ENCODE measurements at regions not wholly inside any gene's neighbourhood (a gene's known extent, or its start where the extent isn't known, plus 50 kb on each side); places are given as distances from the start of the nearest gene placed in this dataset.

- no peak for TF ChIP-seq EZH2 (IDR thresholded peaks at IDR 0.05; ENCODE audit: low read length, missing control alignments)
- TF ChIP-seq, protein P1, sequence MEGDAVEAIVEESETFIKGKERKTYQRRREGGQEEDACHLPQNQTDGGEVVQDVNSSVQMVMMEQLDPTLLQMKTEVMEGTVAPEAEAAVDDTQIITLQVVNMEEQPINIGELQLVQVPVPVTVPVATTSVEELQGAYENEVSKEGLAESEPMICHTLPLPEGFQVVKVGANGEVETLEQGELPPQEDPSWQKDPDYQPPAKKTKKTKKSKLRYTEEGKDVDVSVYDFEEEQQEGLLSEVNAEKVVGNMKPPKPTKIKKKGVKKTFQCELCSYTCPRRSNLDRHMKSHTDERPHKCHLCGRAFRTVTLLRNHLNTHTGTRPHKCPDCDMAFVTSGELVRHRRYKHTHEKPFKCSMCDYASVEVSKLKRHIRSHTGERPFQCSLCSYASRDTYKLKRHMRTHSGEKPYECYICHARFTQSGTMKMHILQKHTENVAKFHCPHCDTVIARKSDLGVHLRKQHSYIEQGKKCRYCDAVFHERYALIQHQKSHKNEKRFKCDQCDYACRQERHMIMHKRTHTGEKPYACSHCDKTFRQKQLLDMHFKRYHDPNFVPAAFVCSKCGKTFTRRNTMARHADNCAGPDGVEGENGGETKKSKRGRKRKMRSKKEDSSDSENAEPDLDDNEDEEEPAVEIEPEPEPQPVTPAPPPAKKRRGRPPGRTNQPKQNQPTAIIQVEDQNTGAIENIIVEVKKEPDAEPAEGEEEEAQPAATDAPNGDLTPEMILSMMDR (conservative IDR thresholded peaks at IDR 0.05 in 1 of 2, IDR thresholded peaks at IDR 0.05 in 1 of 2; ENCODE audit: low read depth in 1 of 2, low read length in 2 of 2), result no peak
These were observed 594.5 kb downstream of the ANKRD50 start for GRCh38 chr4:124118061-124118460.

All from fibroblast of lung (primary cell).